Bronchial epithelial cell (primary cell): ENCODE measurements at regions not wholly inside any gene's neighbourhood (a gene's known extent, or its start where the extent isn't known, plus 50 kb on each side); places are given as distances from the start of the nearest gene placed in this dataset.

ENCODE experiments used
- DNase-seq: peaks from one replicate; pipeline ENCODE4 v3.0.0-alpha.2; 2010; ENCODE audit warnings: low read depth
- FAIRE-seq: peaks from 2 replicates; lab custom pipeline; 2011; peaks lifted over from hg19 to GRCh38; lab: Jason Lieb, UNC
- H3K27me3 ChIP-seq: 2 replicates; pipeline ENCODE4 v1.5.1; 2011; ENCODE audit warnings: low read length; ENCODE audit not compliant: control insufficient read depth, insufficient read depth
- H3K36me3 ChIP-seq: 2 replicates; pipeline ENCODE4 v1.5.1; 2011; ENCODE audit warnings: low read length; ENCODE audit not compliant: control insufficient read depth, insufficient read depth
- H3K4me3 ChIP-seq: 2 replicates; pipeline ENCODE4 v1.5.1; 2011; ENCODE audit warnings: mild to moderate bottlenecking, low read depth, low read length, control low read depth
- CTCF ChIP-seq: IDR thresholded peaks from 2 replicates; pipeline ENCODE4 v1.5.1; 2011; ENCODE audit warnings: mild to moderate bottlenecking, moderate library complexity, low read length, control low read depth, inconsistent platforms; ENCODE audit not compliant: insufficient read depth, severe bottlenecking

GRCh38 chr11:76721755-76722677 lies 51.5 kb upstream of the LRRC32 start:
- peaks cover 8% of the 10 kb centered on the region for H3K27me3 ChIP-seq
- H3K36me3 ChIP-seq = no peaks in the 10 kb centered on the region
- H3K4me3 ChIP-seq = no peak overlapping the region
- TF ChIP-seq CTCF = peak; percentile 97
- DNase-seq = peak; percentile 63
- peak; percentile 7 for FAIRE-seq

GRCh38 chr11:76723142-76723541 lies 52.6 kb upstream of the LRRC32 start:
- Histone ChIP-seq H3K27me3 (peaks cover 9% of the 10 kb centered on the region), H3K4me3 (no peak overlapping the region), H3K36me3 (no peaks in the 10 kb centered on the region)
- FAIRE-seq (no peak), DNase-seq (no peak)
- TF ChIP-seq CTCF = no peak

GRCh38 chr11:76723548-76723947 lies 53.0 kb upstream of the LRRC32 start:
- Histone ChIP-seq H3K27me3 (peaks cover 9% of the 10 kb centered on the region), H3K4me3 (no peak overlapping the region), H3K36me3 (no peaks in the 10 kb centered on the region)
- no peak for DNase-seq
- no peak for FAIRE-seq
- TF ChIP-seq CTCF = no peak

GRCh38 chr11:76724171-76724768 lies 53.7 kb upstream of the LRRC32 start:
- DNase-seq (no peak), FAIRE-seq (no peak)
- H3K36me3 ChIP-seq = no peaks in the 10 kb centered on the region
- H3K4me3 ChIP-seq = no peak overlapping the region
- H3K27me3 ChIP-seq = peaks cover 9% of the 10 kb centered on the region
- TF ChIP-seq CTCF = no peak

GRCh38 chr11:76728227-76728626 lies 54.9 kb upstream of the TSKU start:
- Histone ChIP-seq H3K36me3 (no peaks in the 10 kb centered on the region), H3K27me3 (peaks cover 9% of the 10 kb centered on the region), H3K4me3 (no peak overlapping the region)
- DNase-seq = no peak
- FAIRE-seq = no peak
- TF ChIP-seq CTCF = no peak
